ENCODE measurements at regions not wholly inside any gene's neighbourhood (a gene's known extent, or its start where the extent isn't known, plus 50 kb on each side); places are given as distances from the start of the nearest gene placed in this dataset.

- Mint-ChIP-seq H3K4me3 (no peak overlapping the region), H3K27ac (no peak overlapping the region), H3K36me3 (ENCODE audit: low read depth) (no peaks in the 10 kb centered on the region), H3K9me3 (no peaks in the 10 kb centered on the region), H3K27me3 (peaks cover 5% of the 10 kb centered on the region), H3K4me1 (ENCODE audit: low read depth) (no peaks in the 10 kb centered on the region)
- ChIA-PET CTCF (no interaction called here), POLR2A (no interaction called here)
- no peak for DNase-seq
- no peak for TF ChIP-seq CTCF (IDR thresholded peaks at IDR 0.05)
- intact Hi-C loops (cut with DNase I, micrococcal nuclease) = no loop called here
- H3K27me3 ChIP-seq (ENCODE audit: control insufficient read depth in 1 of 2, insufficient read depth in 2 of 2, low read length in 2 of 2) = no peaks in the 10 kb centered on the region
- no peak overlapping the region for H3K27ac ChIP-seq (ENCODE audit: low read depth in 1 of 2, low read length in 2 of 2)
- no peaks in the 10 kb centered on the region for H3K9me3 ChIP-seq (ENCODE audit: control insufficient read depth in 1 of 2, insufficient read depth in 1 of 2, low read length in 2 of 2)
- no peaks in the 10 kb centered on the region for H3K4me1 ChIP-seq (ENCODE audit: insufficient read depth, low read length)
- ATAC-seq (ENCODE audit: poor library complexity) = no peak
- H3K36me3 ChIP-seq (ENCODE audit: insufficient read depth, low read length) = no peaks in the 10 kb centered on the region
- H3K4me3 ChIP-seq (ENCODE audit: low read length) = no peak overlapping the region
Observed at GRCh38 chr15:87610366-87610765, 646.2 kb downstream of the NTRK3 start.

- H3K4me3 Mint-ChIP-seq = no peak overlapping the region
- no peaks in the 10 kb centered on the region for H3K4me1 Mint-ChIP-seq (ENCODE audit: low read depth)
- Histone ChIP-seq H3K27me3 (ENCODE audit: control insufficient read depth in 1 of 2, insufficient read depth in 2 of 2, low read length in 2 of 2) (no peaks in the 10 kb centered on the region), H3K27ac (ENCODE audit: low read depth in 1 of 2, low read length in 2 of 2) (no peak overlapping the region), H3K9me3 (ENCODE audit: control insufficient read depth in 1 of 2, insufficient read depth in 1 of 2, low read length in 2 of 2) (no peaks in the 10 kb centered on the region), H3K4me1 (ENCODE audit: insufficient read depth, low read length) (no peaks in the 10 kb centered on the region), H3K36me3 (ENCODE audit: insufficient read depth, low read length) (no peaks in the 10 kb centered on the region), H3K4me3 (ENCODE audit: low read length) (no peak overlapping the region)
- no peak for DNase-seq
- TF ChIP-seq CTCF (IDR thresholded peaks at IDR 0.05) = no peak
- ChIA-PET CTCF (no interaction called here), POLR2A (no interaction called here)
- intact Hi-C loops (cut with DNase I, micrococcal nuclease) = no loop called here
- H3K9me3 Mint-ChIP-seq = no peaks in the 10 kb centered on the region
- no peaks in the 10 kb centered on the region for H3K36me3 Mint-ChIP-seq (ENCODE audit: low read depth)
- H3K27me3 Mint-ChIP-seq = peaks cover 5% of the 10 kb centered on the region
- no peak overlapping the region for H3K27ac Mint-ChIP-seq
- ATAC-seq (ENCODE audit: poor library complexity) = no peak
Observed at GRCh38 chr15:87609894-87610293, 646.6 kb downstream of the NTRK3 start.

DNA sequence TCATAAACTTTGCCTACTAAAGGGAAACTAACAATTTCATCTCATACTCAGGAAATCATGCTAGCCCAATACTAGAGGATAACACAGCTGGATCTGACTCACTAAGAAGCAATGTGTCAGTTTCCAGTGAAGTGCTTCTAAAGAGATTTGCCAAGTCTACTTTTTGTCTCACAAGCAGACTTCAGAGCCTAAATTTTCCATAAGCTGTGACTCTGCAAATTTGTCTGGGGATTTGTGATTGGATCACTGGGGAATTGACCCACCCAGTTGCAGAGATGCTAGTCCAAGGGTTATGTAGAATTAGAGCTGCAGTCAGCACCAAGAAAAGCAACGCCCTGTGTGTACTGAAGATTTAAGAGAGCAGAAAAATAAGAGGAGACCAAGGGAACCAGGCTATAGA is 647.1 kb downstream of the NTRK3 start:
- intact Hi-C loops (cut with DNase I, micrococcal nuclease) = no loop called here
- H3K27ac Mint-ChIP-seq = no peak overlapping the region
- POLR2A ChIA-PET = no interaction called here

More for the DNA sequence above, 647.1 kb downstream of the NTRK3 start:
- Histone ChIP-seq H3K9me3 (ENCODE audit: control insufficient read depth in 1 of 2, insufficient read depth in 1 of 2, low read length in 2 of 2) (no peaks in the 10 kb centered on the region), H3K36me3 (ENCODE audit: insufficient read depth, low read length) (no peaks in the 10 kb centered on the region), H3K4me1 (ENCODE audit: insufficient read depth, low read length) (no peaks in the 10 kb centered on the region), H3K4me3 (ENCODE audit: low read length) (no peak overlapping the region), H3K27me3 (ENCODE audit: control insufficient read depth in 1 of 2, insufficient read depth in 2 of 2, low read length in 2 of 2) (no peaks in the 10 kb centered on the region), H3K27ac (ENCODE audit: low read depth in 1 of 2, low read length in 2 of 2) (no peak overlapping the region)
- Mint-ChIP-seq H3K9me3 (no peaks in the 10 kb centered on the region), H3K27me3 (peaks cover 5% of the 10 kb centered on the region), H3K36me3 (ENCODE audit: low read depth) (no peaks in the 10 kb centered on the region), H3K4me1 (ENCODE audit: low read depth) (no peaks in the 10 kb centered on the region), H3K4me3 (no peak overlapping the region)
- no peak for DNase-seq
- TF ChIP-seq CTCF (IDR thresholded peaks at IDR 0.05) = no peak
- CTCF ChIA-PET = no interaction called here
- no peak for ATAC-seq (ENCODE audit: poor library complexity)

All from CD4-positive, alpha-beta T cell (primary cell).